Ascending aorta (tissue), 2 donors: ENCODE measurements at regions not wholly inside any gene's neighbourhood (a gene's known extent, or its start where the extent isn't known, plus 50 kb on each side); places are given as distances from the start of the nearest gene placed in this dataset.

ENCODE experiments used
- DNase-seq, 2 donors: peaks; one replicate each; pipeline ENCODE4 v3.0.0-alpha.2; 2019; ENCODE audit warnings: low spot score in 2 of 2
- H3K27ac ChIP-seq, 2 donors: fragments of 200-600 bp; sonication (generic); one replicate each; pipeline ENCODE4 v1.5.1; 2016 to 2017; ENCODE audit warnings: mild to moderate bottlenecking in 1 of 2
- H3K27me3 ChIP-seq: fragments of 200-600 bp; sonication (generic); one replicate; pipeline ENCODE4 v1.5.1; 2017
- H3K36me3 ChIP-seq, 2 donors: fragments of 200-600 bp; sonication (generic); one replicate each; pipeline ENCODE4 v1.5.1; 2016
- H3K4me1 ChIP-seq, 2 donors: fragments of 200-600 bp; sonication (generic); one replicate each; pipeline ENCODE4 v1.5.1; 2016 to 2017; ENCODE audit warnings: mild to moderate bottlenecking in 1 of 2
- H3K4me3 ChIP-seq, 2 donors: fragments of 200-600 bp; sonication (generic); one replicate each; pipeline ENCODE4 v1.5.1; 2016 to 2017; ENCODE audit warnings: mild to moderate bottlenecking in 1 of 2
- H3K9me3 ChIP-seq, 2 donors: fragments of 200-600 bp; sonication (generic); one replicate each; pipeline ENCODE4 v1.5.1; 2016
- intact Hi-C: fragments of 100-400 bp; cut with DNase I; formaldehyde crosslinking; loops from one replicate; pipeline ENCODE4 v1.15.1; 2023
- TF ChIP-seq, protein P1 (sequence below), 3 experiments: fragments of 200-600 bp in 2 of 3; fragments of 450-650 bp in 1 of 3; sonication (generic) in 2 of 3; IDR thresholded peaks; one replicate each; pipeline ENCODE4 v1.5.1; 2016 to 2019; ENCODE audit warnings: antibody characterized with exemption in 3 of 3, mild to moderate bottlenecking in 1 of 3, moderate library complexity in 1 of 3

DNA sequence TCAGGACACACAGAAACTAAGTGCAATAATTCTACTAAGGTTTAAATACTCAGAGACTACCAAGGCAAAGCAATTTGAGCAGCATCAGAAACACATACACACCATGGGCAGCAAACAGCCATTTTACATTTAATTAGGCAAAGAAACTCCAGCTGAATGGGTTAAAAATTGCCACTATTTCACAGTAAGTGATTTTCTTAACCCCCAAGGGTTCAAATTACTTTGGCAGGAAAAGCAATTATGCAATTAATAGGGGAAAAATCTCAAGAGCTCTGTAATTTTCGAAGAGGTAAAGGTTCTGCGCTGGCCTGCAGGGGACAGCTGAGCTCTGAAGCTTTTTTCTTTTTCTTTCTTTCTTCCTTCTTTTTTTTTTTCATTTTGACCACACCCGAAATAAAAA is 206.2 kb upstream of the RRP15 start:
- no peak overlapping the region for H3K27ac ChIP-seq
- H3K27me3 ChIP-seq: no peaks in the 10 kb centered on the region
- DNase-seq: no peak
- no peaks in the 10 kb centered on the region for H3K9me3 ChIP-seq
- H3K4me3 ChIP-seq: no peak overlapping the region
- H3K4me1 ChIP-seq: no peaks in the 10 kb centered on the region
- TF ChIP-seq, protein P1, sequence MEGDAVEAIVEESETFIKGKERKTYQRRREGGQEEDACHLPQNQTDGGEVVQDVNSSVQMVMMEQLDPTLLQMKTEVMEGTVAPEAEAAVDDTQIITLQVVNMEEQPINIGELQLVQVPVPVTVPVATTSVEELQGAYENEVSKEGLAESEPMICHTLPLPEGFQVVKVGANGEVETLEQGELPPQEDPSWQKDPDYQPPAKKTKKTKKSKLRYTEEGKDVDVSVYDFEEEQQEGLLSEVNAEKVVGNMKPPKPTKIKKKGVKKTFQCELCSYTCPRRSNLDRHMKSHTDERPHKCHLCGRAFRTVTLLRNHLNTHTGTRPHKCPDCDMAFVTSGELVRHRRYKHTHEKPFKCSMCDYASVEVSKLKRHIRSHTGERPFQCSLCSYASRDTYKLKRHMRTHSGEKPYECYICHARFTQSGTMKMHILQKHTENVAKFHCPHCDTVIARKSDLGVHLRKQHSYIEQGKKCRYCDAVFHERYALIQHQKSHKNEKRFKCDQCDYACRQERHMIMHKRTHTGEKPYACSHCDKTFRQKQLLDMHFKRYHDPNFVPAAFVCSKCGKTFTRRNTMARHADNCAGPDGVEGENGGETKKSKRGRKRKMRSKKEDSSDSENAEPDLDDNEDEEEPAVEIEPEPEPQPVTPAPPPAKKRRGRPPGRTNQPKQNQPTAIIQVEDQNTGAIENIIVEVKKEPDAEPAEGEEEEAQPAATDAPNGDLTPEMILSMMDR (IDR thresholded peaks at IDR 0.05): no peak
- intact Hi-C loops: no loop called here
- no peaks in the 10 kb centered on the region for H3K36me3 ChIP-seq

DNA sequence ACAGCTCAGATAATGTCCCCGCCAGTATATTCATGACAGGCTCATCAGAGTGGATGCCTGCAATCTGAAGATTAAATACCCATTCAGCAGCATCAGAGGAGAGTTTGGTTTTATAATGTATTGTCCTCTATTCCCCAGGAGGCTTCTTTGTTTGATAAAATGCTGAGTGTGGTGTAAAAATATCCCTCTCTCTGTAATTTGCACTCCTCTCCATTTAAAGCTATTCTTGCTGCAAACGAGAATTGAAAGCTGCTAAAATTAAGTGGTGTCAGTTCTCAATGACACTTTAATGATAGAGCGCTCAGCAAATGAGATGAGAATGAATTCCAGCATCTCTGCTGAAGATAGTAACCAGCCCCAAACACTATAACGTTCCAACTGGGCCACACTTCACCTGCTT is 205.7 kb upstream of the RRP15 start:
- Histone ChIP-seq H3K9me3 (no peaks in the 10 kb centered on the region), H3K4me1 (no peaks in the 10 kb centered on the region), H3K36me3 (no peaks in the 10 kb centered on the region), H3K4me3 (no peak overlapping the region), H3K27ac (no peak overlapping the region), H3K27me3 (no peaks in the 10 kb centered on the region)
- TF ChIP-seq, protein P1 (IDR thresholded peaks at IDR 0.05): no peak
- intact Hi-C loops: no loop called here
- DNase-seq: no peak

- TF ChIP-seq, protein P1 (IDR thresholded peaks at IDR 0.05): no peak
- no peak for DNase-seq
- Histone ChIP-seq H3K36me3 (no peaks in the 10 kb centered on the region), H3K9me3 (no peaks in the 10 kb centered on the region), H3K4me3 (no peak overlapping the region), H3K27ac (no peak overlapping the region), H3K4me1 (no peaks in the 10 kb centered on the region), H3K27me3 (no peaks in the 10 kb centered on the region)
- intact Hi-C loops: no loop called here
Observed at GRCh38 chr1:218079820-218080219, 205.3 kb upstream of the RRP15 start.

- DNase-seq: no peak
Observed at GRCh38 chr1:218080863-218081262, 204.2 kb upstream of the RRP15 start.

GRCh38 chr1:218081358-218081757 is 203.7 kb upstream of the RRP15 start:
- no peak overlapping the region for H3K4me3 ChIP-seq
- DNase-seq: no peak
- no peaks in the 10 kb centered on the region for H3K27me3 ChIP-seq
- H3K4me1 ChIP-seq: no peaks in the 10 kb centered on the region
- no peaks in the 10 kb centered on the region for H3K36me3 ChIP-seq
- TF ChIP-seq, protein P1 (IDR thresholded peaks at IDR 0.05): no peak
- H3K27ac ChIP-seq: no peak overlapping the region
- H3K9me3 ChIP-seq: no peaks in the 10 kb centered on the region
- intact Hi-C loops: no loop called here

More at GRCh38 chr1:218080863-218081262, 204.2 kb upstream of the RRP15 start:
- no peaks in the 10 kb centered on the region for H3K36me3 ChIP-seq
- H3K9me3 ChIP-seq: no peaks in the 10 kb centered on the region
- H3K4me1 ChIP-seq: no peaks in the 10 kb centered on the region
- H3K4me3 ChIP-seq: no peak overlapping the region
- H3K27me3 ChIP-seq: no peaks in the 10 kb centered on the region
- intact Hi-C loops: no loop called here
- TF ChIP-seq, protein P1 (IDR thresholded peaks at IDR 0.05): no peak
- H3K27ac ChIP-seq: no peak overlapping the region

- H3K27me3 ChIP-seq: no peaks in the 10 kb centered on the region
- H3K4me1 ChIP-seq: no peaks in the 10 kb centered on the region
- no peak overlapping the region for H3K4me3 ChIP-seq
- no peaks in the 10 kb centered on the region for H3K36me3 ChIP-seq
- TF ChIP-seq, protein P1 (IDR thresholded peaks at IDR 0.05): no peak
- no peaks in the 10 kb centered on the region for H3K9me3 ChIP-seq
- DNase-seq: no peak
- H3K27ac ChIP-seq: no peak overlapping the region
- intact Hi-C loops: no loop called here
Observed at GRCh38 chr1:218090459-218090858, 194.6 kb upstream of the RRP15 start.
